ENCODE measurements at regions not wholly inside any gene's neighbourhood (a gene's known extent, or its start where the extent isn't known, plus 50 kb on each side); places are given as distances from the start of the nearest gene placed in this dataset.
A peak's percentile ranks its signal among the peaks of the same experiment; 100 is the strongest.

GRCh38 chr12:5243014-5243413 is 188.9 kb upstream of the NTF3 start:
- peaks cover 3% of the 10 kb centered on the region for H3K27me3 Mint-ChIP-seq (ENCODE audit: insufficient read depth, low read depth)
- Histone ChIP-seq H3K27ac (no peak overlapping the region), H4K20me1 (ENCODE audit: low read depth) (no peaks in the 10 kb centered on the region), H2AFZ (replicated peaks) (no peak overlapping the region), H3K4me2 (no peak overlapping the region), H3F3A (ENCODE audit: low read depth) (peaks cover 15% of the 10 kb centered on the region), H3K27me3 (no peaks in the 10 kb centered on the region), H3K4me3 (no peak overlapping the region), H3K4me1 (peaks cover 41% of the 10 kb centered on the region), H3K9ac (no peak overlapping the region), H3K9me3 (ENCODE audit: low read depth) (no peaks in the 10 kb centered on the region), H3K79me2 (ENCODE audit: low read depth) (no peaks in the 10 kb centered on the region), H3K36me3 (no peaks in the 10 kb centered on the region)
- H3K4me3 Mint-ChIP-seq, result no peak overlapping the region
- no peak for DNase-seq (ENCODE audit: low spot score)
- no peak overlapping the region for H3K27ac Mint-ChIP-seq
- no peaks in the 10 kb centered on the region for H3K9me3 Mint-ChIP-seq
- TF ChIP-seq CTCF (IDR thresholded peaks at IDR 0.05) (no peak), EZH2 (IDR thresholded peaks at IDR 0.05) (no peak), EZH2phosphoT487 (IDR thresholded peaks at IDR 0.05) (no peak)
- H3K36me3 Mint-ChIP-seq, result no peaks in the 10 kb centered on the region
- H3K4me1 Mint-ChIP-seq, result peaks cover 22% of the 10 kb centered on the region

GRCh38 chr12:5244513-5244972 is 187.4 kb upstream of the NTF3 start:
- H3F3A ChIP-seq (ENCODE audit: low read depth), result peaks cover 15% of the 10 kb centered on the region
- no peaks in the 10 kb centered on the region for H3K9me3 ChIP-seq (ENCODE audit: low read depth)
- no peak overlapping the region for H3K9ac ChIP-seq
- H3K4me1 ChIP-seq, result peaks cover 49% of the 10 kb centered on the region
- H3K4me3 Mint-ChIP-seq, result no peak overlapping the region
- TF ChIP-seq EZH2 (IDR thresholded peaks at IDR 0.05) (no peak), EZH2phosphoT487 (IDR thresholded peaks at IDR 0.05) (no peak), CTCF (IDR thresholded peaks at IDR 0.05) (no peak)
- H3K36me3 ChIP-seq, result no peaks in the 10 kb centered on the region
- peak; percentile 40 for DNase-seq (ENCODE audit: low spot score)
- H3K79me2 ChIP-seq (ENCODE audit: low read depth), result no peaks in the 10 kb centered on the region
- H3K4me3 ChIP-seq, result no peak overlapping the region
- peak overlapping the region; percentile 90 for H2AFZ ChIP-seq (replicated peaks)
- no peaks in the 10 kb centered on the region for H3K27me3 ChIP-seq
- H4K20me1 ChIP-seq (ENCODE audit: low read depth), result no peaks in the 10 kb centered on the region
- H3K27me3 Mint-ChIP-seq (ENCODE audit: insufficient read depth, low read depth), result peaks cover 3% of the 10 kb centered on the region
- H3K9me3 Mint-ChIP-seq, result no peaks in the 10 kb centered on the region
- H3K4me1 Mint-ChIP-seq, result peaks cover 22% of the 10 kb centered on the region
- peak overlapping the region; percentile 53 for H3K4me2 ChIP-seq
- no peak overlapping the region for H3K27ac Mint-ChIP-seq
- no peaks in the 10 kb centered on the region for H3K36me3 Mint-ChIP-seq
- H3K27ac ChIP-seq, result no peak overlapping the region

- no peaks in the 10 kb centered on the region for H3K36me3 ChIP-seq
- H2AFZ ChIP-seq (replicated peaks), result no peak overlapping the region
- no peaks in the 10 kb centered on the region for H3K36me3 Mint-ChIP-seq
- H3K27ac ChIP-seq, result no peak overlapping the region
- no peaks in the 10 kb centered on the region for H3K27me3 ChIP-seq
- H3K27ac Mint-ChIP-seq, result no peak overlapping the region
- peak overlapping the region; percentile 14 for H3K4me2 ChIP-seq
- DNase-seq (ENCODE audit: low spot score), result peak; percentile 65
- peaks cover 3% of the 10 kb centered on the region for H3K27me3 Mint-ChIP-seq (ENCODE audit: insufficient read depth, low read depth)
- H3K4me1 Mint-ChIP-seq, result peaks cover 22% of the 10 kb centered on the region
- H3F3A ChIP-seq (ENCODE audit: low read depth), result peaks cover 15% of the 10 kb centered on the region
- peaks cover 49% of the 10 kb centered on the region for H3K4me1 ChIP-seq
- no peaks in the 10 kb centered on the region for H3K79me2 ChIP-seq (ENCODE audit: low read depth)
- TF ChIP-seq EZH2 (IDR thresholded peaks at IDR 0.05) (no peak), EZH2phosphoT487 (IDR thresholded peaks at IDR 0.05) (no peak), CTCF (IDR thresholded peaks at IDR 0.05) (no peak)
- H3K4me3 Mint-ChIP-seq, result no peak overlapping the region
- H3K4me3 ChIP-seq, result no peak overlapping the region
- no peak overlapping the region for H3K9ac ChIP-seq
- no peaks in the 10 kb centered on the region for H3K9me3 Mint-ChIP-seq
- no peaks in the 10 kb centered on the region for H3K9me3 ChIP-seq (ENCODE audit: low read depth)
- no peaks in the 10 kb centered on the region for H4K20me1 ChIP-seq (ENCODE audit: low read depth)
Measured at GRCh38 chr12:5246196-5246595, 185.7 kb upstream of the NTF3 start.
